ENCODE measurements at regions not wholly inside any gene's neighbourhood (a gene's known extent, or its start where the extent isn't known, plus 50 kb on each side); places are given as distances from the start of the nearest gene placed in this dataset.
"Not testable (repeated sequence)": the region's sequence is repeated elsewhere in the genome, so short reads cannot be mapped to it uniquely, and the experiment has no call there.

DNA sequence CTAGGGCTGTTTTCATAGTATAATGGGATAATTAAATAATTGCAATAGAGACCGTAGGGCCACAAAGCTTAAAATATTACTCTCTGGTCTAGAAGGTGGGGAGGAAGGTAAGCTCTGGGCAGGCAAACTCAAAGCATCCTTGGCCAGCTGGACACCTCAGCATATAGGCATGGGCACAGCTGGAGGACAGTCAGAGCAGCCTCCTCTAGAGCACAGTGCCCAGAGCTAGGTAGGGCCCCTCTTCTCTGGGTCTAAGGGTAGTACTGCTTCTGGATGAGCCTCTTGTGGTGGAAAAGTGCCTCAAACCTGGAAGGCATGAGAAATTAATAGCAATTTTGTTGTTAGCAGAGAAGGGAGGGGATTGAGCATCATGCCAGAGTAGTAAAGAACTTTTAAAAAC is 116.9 kb upstream of the FOXN2 start:
- no peaks in the 10 kb centered on the region for H3K9me3 Mint-ChIP-seq
- peaks cover 3% of the 10 kb centered on the region for H3K4me1 Mint-ChIP-seq
- no peak overlapping the region for H3K4me3 Mint-ChIP-seq
- TF ChIP-seq, protein P1, sequence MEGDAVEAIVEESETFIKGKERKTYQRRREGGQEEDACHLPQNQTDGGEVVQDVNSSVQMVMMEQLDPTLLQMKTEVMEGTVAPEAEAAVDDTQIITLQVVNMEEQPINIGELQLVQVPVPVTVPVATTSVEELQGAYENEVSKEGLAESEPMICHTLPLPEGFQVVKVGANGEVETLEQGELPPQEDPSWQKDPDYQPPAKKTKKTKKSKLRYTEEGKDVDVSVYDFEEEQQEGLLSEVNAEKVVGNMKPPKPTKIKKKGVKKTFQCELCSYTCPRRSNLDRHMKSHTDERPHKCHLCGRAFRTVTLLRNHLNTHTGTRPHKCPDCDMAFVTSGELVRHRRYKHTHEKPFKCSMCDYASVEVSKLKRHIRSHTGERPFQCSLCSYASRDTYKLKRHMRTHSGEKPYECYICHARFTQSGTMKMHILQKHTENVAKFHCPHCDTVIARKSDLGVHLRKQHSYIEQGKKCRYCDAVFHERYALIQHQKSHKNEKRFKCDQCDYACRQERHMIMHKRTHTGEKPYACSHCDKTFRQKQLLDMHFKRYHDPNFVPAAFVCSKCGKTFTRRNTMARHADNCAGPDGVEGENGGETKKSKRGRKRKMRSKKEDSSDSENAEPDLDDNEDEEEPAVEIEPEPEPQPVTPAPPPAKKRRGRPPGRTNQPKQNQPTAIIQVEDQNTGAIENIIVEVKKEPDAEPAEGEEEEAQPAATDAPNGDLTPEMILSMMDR (IDR thresholded peaks at IDR 0.05; ENCODE audit: unreplicated experiment), result no peak
- H3K36me3 Mint-ChIP-seq, result no peaks in the 10 kb centered on the region
- no peak for DNase-seq (ENCODE audit: low spot score in 2 of 2, unreplicated experiment in 2 of 2)
- no peaks in the 10 kb centered on the region for H3K27me3 Mint-ChIP-seq (ENCODE audit: low read depth)
- H3K27ac Mint-ChIP-seq, result no peak overlapping the region

- Mint-ChIP-seq H3K4me1 (peaks cover 3% of the 10 kb centered on the region), H3K9me3 (no peaks in the 10 kb centered on the region), H3K27me3 (ENCODE audit: low read depth) (no peaks in the 10 kb centered on the region), H3K27ac (no peak overlapping the region), H3K4me3 (no peak overlapping the region), H3K36me3 (no peaks in the 10 kb centered on the region)
- TF ChIP-seq, protein P1 (IDR thresholded peaks at IDR 0.05; ENCODE audit: unreplicated experiment), result no peak
- DNase-seq (ENCODE audit: low spot score in 2 of 2, unreplicated experiment in 2 of 2), result no peak
These were observed 116.1 kb upstream of the FOXN2 start for GRCh38 chr2:48198371-48198770.

GRCh38 chr2:48199070-48199469 is 115.4 kb upstream of the FOXN2 start:
- Mint-ChIP-seq H3K27ac (no peak overlapping the region), H3K4me3 (no peak overlapping the region), H3K4me1 (peaks cover 3% of the 10 kb centered on the region), H3K27me3 (ENCODE audit: low read depth) (no peaks in the 10 kb centered on the region), H3K36me3 (no peaks in the 10 kb centered on the region), H3K9me3 (no peaks in the 10 kb centered on the region)
- DNase-seq (ENCODE audit: low spot score in 2 of 2, unreplicated experiment in 2 of 2), result no peak
- TF ChIP-seq, protein P1 (IDR thresholded peaks at IDR 0.05; ENCODE audit: unreplicated experiment), result no peak

DNA sequence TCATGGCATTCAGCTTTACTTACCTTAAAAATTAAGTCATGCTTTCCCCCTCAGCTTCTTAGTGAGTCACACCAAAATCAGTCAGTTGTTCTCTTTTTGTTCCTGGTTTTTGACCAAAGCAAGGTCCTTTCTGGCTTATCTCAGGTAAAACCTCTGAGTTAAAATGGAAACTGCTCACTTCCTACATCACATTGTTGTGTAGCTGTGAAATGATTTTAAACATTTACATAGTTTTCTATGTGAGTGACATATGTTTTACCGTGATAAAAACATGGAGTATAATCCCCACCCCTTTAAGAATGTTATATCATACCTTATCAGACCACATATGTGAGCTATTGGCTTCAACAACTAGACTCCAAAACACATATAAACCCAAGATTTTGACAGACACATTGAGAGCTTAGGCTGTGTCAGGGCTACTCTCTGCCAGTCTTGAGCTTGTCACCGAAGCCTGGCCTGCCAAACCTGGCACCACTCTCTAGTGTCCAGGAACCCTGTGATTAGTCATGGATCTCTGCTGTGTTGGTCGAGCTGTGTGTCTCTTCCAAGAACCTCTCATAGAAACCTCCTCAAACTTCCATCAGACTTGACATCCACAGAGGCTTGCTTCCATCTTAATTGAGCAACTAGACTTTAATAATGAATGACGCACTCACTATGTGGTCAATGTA is 113.7 kb upstream of the FOXN2 start:
- TF ChIP-seq, protein P1 (IDR thresholded peaks at IDR 0.05; ENCODE audit: unreplicated experiment), result no peak

DNA sequence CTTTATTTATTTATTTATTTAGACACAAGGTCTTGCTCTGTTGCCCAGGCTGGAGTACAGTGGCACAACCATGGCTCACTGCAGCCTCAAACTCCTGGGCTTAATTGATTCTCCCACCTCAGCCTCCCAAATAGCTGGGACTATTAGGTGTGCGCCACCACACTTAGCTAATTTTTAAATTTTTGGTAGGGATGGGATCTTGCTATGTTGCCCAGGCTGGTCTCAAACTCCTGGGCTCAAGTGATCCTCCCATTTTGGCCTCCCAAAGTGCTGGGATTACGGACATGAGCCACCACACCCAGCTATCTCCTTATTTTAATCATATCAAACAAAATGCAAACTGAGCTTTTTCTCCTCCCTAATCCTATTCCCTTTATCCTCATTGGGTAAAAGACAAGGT is 113.0 kb upstream of the FOXN2 start:
- not testable (repeated sequence) for H3K27ac Mint-ChIP-seq, H3K9me3 Mint-ChIP-seq

More for the DNA sequence above, 113.7 kb upstream of the FOXN2 start:
- Mint-ChIP-seq H3K27ac (no peak overlapping the region), H3K36me3 (no peaks in the 10 kb centered on the region), H3K4me3 (no peak overlapping the region), H3K4me1 (peaks cover 3% of the 10 kb centered on the region), H3K27me3 (ENCODE audit: low read depth) (no peaks in the 10 kb centered on the region), H3K9me3 (no peaks in the 10 kb centered on the region)
- no peak for DNase-seq (ENCODE audit: low spot score in 2 of 2, unreplicated experiment in 2 of 2)

GRCh38 chr2:48202863-48203642 is 111.4 kb upstream of the FOXN2 start:
- Mint-ChIP-seq H3K4me1 (no peaks in the 10 kb centered on the region), H3K9me3 (no peaks in the 10 kb centered on the region), H3K27me3 (ENCODE audit: low read depth) (no peaks in the 10 kb centered on the region), H3K4me3 (no peak overlapping the region), H3K36me3 (no peaks in the 10 kb centered on the region), H3K27ac (no peak overlapping the region)
- TF ChIP-seq, protein P1 (IDR thresholded peaks at IDR 0.05; ENCODE audit: unreplicated experiment), result no peak
- no peak for DNase-seq (ENCODE audit: low spot score in 2 of 2, unreplicated experiment in 2 of 2)

More for the DNA sequence above, 113.0 kb upstream of the FOXN2 start:
- not testable (repeated sequence) for H3K4me1 Mint-ChIP-seq; DNase-seq (ENCODE audit: low spot score in 2 of 2, unreplicated experiment in 2 of 2); H3K4me3 Mint-ChIP-seq; H3K27me3 Mint-ChIP-seq (ENCODE audit: low read depth); H3K36me3 Mint-ChIP-seq
